GM23248 (cell line): ENCODE measurements at regions not wholly inside any gene's neighbourhood (a gene's known extent, or its start where the extent isn't known, plus 50 kb on each side); places are given as distances from the start of the nearest gene placed in this dataset.

Source experiments
- EZH2 ChIP-seq: fragments of 200-600 bp; sonication (generic); IDR thresholded peaks from 2 replicates; pipeline ENCODE4 v1.6.1; 2018; ENCODE audit warnings: antibody characterized with exemption, mild to moderate bottlenecking; ENCODE audit not compliant: insufficient read depth, poor library complexity, severe bottlenecking
- EZH2phosphoT487 ChIP-seq: fragments of 200-600 bp; sonication (generic); IDR thresholded peaks from 2 replicates; pipeline ENCODE4 v1.6.1; 2018; ENCODE audit warnings: antibody characterized with exemption, moderate library complexity, mild to moderate bottlenecking, low read depth; ENCODE audit not compliant: insufficient read depth

DNA sequence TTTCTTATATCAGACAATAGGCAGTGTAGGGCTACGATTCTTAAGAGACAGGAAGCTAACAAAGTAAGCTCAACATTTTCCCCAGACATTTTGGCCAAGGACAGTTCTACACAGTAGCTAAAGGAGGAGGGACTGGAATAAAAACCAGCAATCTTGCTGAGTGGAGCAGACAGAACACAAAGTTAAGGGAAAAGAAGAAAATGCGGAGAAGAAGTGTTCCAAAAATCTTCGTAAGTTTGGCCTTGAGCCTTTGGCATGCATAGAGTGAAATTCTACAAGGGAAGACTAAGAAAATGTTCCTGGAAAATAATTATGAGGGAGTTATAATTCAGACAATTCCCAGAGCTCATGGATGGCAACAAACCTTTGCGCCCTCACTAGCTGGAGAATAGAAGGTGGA lies 748.0 kb upstream of the CTNND2 start:
- TF ChIP-seq EZH2 (no peak), EZH2phosphoT487 (no peak)
